ENCODE measurements at regions not wholly inside any gene's neighbourhood (a gene's known extent, or its start where the extent isn't known, plus 50 kb on each side); places are given as distances from the start of the nearest gene placed in this dataset.

DNA sequence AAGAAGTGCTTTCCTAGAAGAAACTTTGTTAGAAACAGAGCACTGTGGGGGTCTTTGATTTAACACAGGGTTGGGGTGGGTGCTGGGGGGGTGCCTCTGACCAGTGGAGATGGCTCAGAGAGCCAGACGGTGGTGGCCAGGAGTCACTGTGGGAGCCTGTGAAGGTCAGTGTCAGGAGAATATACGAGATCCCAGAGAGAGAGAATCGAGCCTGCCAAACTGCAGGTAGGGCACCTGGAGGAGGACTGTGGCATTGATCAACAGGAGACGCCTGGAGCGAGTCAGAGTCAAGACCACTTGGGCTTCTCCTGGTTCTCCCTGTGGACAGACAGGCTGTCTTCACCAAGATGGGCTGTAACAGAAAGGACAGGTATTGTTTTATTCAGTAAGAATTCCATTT, 136.5 kb upstream of the TWIST2 start:
- DNase-seq (ENCODE audit: low read depth), result no peak
- no peak overlapping the region for H3K4me3 ChIP-seq (ENCODE audit: low read length)
- TF ChIP-seq, protein P1, sequence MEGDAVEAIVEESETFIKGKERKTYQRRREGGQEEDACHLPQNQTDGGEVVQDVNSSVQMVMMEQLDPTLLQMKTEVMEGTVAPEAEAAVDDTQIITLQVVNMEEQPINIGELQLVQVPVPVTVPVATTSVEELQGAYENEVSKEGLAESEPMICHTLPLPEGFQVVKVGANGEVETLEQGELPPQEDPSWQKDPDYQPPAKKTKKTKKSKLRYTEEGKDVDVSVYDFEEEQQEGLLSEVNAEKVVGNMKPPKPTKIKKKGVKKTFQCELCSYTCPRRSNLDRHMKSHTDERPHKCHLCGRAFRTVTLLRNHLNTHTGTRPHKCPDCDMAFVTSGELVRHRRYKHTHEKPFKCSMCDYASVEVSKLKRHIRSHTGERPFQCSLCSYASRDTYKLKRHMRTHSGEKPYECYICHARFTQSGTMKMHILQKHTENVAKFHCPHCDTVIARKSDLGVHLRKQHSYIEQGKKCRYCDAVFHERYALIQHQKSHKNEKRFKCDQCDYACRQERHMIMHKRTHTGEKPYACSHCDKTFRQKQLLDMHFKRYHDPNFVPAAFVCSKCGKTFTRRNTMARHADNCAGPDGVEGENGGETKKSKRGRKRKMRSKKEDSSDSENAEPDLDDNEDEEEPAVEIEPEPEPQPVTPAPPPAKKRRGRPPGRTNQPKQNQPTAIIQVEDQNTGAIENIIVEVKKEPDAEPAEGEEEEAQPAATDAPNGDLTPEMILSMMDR (conservative IDR thresholded peaks at IDR 0.05; ENCODE audit: low read length), result no peak

DNA sequence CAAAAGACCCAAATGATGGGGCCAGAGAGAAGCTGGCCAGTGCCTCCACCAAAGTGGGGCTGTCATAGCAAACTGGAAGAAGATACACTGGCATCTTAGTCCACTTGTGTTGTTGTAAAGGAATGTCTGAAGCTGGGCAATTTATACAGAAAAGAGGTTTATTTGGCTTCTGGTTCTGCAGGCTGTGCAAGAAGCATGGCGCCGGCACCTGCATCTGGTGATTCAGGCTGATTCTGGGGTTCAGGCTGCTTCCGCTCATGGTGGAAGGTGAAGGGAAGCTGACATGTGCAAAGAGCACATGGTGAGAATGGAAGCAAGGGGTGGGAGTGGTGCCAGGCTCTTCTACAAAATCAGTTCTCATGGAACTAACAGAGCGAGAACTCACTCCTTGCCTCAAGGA, 135.9 kb upstream of the TWIST2 start:
- TF ChIP-seq, protein P1 (conservative IDR thresholded peaks at IDR 0.05; ENCODE audit: low read length), result no peak
- H3K4me3 ChIP-seq (ENCODE audit: low read length), result no peak overlapping the region
- DNase-seq (ENCODE audit: low read depth), result no peak

DNA sequence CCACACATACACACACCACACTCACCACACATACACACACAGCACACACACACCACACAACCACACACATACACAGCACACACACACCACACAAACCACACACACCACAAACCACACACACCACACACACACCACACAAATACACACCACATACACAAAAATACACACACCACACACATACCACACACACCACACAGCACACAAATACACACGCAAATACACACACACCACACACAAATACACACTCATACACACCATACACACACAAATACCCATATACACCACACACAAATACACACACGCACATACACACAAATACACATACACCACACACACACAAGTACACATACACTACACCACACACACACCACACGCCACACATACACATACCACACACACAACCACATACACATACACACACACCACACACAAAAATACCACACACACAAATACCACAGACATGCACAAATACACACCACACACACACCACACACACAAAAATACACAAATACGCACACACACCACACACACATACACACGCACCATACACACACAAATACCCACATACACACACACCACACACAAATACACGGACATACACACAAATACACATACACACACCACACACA, 134.6 kb upstream of the TWIST2 start:
- TF ChIP-seq, protein P1 (conservative IDR thresholded peaks at IDR 0.05; ENCODE audit: low read length), result no peak
- no peak overlapping the region for H3K4me3 ChIP-seq (ENCODE audit: low read length)
- DNase-seq (ENCODE audit: low read depth), result no peak

DNA sequence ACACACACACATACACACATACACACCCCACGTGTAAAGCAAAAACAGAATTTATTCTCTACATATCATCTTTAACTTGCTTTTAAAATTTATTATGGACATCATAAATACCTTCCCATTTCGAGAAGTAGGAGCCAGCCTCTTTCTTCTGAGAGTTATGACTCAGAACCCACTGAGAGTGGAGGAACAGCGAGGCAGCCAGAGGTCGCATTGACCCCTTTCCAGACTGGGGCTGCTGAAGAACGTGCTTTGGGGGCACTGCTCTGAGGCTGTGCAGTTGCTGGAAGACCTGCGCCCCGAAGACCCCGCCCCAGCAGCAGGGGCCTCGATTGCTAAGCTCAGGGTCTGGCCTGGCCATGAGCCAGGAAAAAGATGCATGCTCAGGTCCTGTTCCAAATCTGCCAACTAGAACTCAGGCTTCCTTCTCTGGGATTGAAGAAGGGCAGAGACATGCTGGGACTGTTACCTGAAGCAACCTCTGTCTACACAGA, 133.8 kb upstream of the TWIST2 start:
- TF ChIP-seq, protein P1 (conservative IDR thresholded peaks at IDR 0.05; ENCODE audit: low read length), result no peak
- no peak for DNase-seq (ENCODE audit: low read depth)
- no peak overlapping the region for H3K4me3 ChIP-seq (ENCODE audit: low read length)

DNA sequence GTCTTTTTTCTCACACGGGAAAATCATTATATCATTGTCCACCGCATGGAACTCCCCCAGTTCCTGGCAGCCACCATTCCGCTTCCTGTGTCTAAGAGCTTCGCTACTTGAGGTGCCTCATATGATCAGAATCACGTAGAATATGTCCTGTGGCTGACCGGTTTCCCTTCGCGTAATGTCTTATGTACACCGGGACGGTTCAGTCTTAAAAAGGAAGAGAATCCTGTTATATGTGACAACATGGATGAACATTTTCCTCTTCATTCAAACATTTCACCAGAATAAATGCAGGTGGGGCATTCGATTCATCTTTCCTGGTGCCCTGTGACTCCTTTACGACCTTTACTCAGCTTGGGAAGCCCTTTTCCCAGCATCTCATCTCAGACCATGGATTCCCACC, 131.7 kb upstream of the TWIST2 start:
- H3K4me3 ChIP-seq (ENCODE audit: low read length), result no peak overlapping the region
- TF ChIP-seq, protein P1 (conservative IDR thresholded peaks at IDR 0.05; ENCODE audit: low read length), result no peak
- DNase-seq (ENCODE audit: low read depth), result no peak

DNA sequence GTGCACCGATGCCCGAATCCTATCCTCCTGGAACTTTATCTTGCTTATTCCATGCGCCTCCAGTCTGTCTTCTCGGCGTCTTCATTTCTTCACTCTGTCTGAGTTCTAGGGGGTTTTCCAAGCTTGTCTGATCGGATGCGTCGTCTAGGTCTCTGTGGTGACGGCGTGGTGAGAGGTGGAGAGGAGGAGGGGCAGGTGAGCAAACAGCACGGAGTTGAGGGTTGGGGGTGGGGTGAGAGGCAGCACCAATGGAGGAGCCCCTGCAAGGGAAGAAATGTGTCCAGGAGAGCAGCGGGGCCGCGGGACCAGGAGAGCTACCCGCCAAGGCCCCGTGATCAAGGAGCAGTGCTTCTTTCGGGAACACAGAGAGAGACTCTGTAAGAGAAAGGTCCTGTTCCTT, 131.3 kb upstream of the TWIST2 start:
- DNase-seq (ENCODE audit: low read depth), result no peak
- TF ChIP-seq, protein P1 (conservative IDR thresholded peaks at IDR 0.05; ENCODE audit: low read length), result no peak
- H3K4me3 ChIP-seq (ENCODE audit: low read length), result no peak overlapping the region

DNA sequence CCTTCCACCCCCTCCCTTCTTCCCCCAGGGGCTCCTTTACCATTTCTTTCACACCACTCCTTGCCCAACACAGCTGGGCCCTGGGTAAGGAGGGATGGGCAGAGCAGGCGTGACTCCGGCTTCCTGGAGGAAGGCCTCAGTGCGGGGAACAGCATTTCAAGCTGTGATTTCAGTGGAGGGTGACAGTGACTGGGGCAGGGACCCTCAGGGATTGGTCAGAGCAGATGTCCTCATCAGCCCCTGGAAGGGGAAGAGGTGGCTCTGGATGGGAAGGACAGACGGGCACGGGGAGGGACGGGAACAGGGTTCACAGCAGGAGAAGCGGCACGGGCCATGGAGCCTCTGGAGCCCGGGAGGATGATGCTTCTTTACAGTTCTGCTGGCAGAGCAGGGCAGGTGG, 130.8 kb upstream of the TWIST2 start:
- DNase-seq (ENCODE audit: low read depth), result no peak
- TF ChIP-seq, protein P1 (conservative IDR thresholded peaks at IDR 0.05; ENCODE audit: low read length), result no peak
- no peak overlapping the region for H3K4me3 ChIP-seq (ENCODE audit: low read length)

Data from AG10803 (cell line).